ENCODE measurements at regions not wholly inside any gene's neighbourhood (a gene's known extent, or its start where the extent isn't known, plus 50 kb on each side); places are given as distances from the start of the nearest gene placed in this dataset.

DNA sequence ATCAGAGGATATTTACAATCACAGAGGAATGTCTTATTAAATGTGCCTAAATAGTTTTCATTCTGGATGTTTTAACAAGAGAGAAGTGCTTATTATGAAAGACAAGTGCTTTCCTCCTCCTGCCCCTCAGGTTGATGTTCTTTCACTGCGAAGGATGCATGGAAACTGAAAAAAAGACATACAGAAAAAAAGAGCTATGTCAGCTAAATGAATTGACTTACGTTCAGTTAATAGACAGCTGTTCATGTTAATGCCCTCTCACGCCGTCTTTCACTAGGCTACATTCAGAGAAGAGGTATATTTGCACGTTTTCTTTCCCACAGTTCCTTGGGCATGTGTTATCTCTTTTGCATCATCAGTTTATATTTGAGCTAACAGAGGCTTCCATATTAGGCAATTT, 821.8 kb upstream of the PCDH9 start:
- no peak for DNase-seq (ENCODE audit: low read depth, low spot score)

DNA sequence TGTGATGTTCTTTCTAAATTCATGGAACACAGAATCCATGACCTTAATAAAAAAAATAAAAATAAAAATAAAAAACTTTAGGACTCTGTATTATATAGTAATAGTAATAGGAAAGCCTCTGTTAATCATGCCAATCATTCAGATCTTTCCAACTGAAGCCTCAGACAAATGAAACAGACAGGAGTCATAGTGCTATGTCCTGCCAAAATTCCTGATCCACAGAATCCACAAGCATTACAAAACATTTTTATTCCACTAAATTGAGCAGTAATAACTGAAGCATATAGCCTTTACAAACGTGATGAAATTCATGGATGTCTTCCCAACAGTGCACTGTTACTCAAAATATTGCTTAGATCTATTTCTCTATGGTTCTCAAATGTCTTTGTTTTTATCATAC, 820.6 kb upstream of the PCDH9 start:
- no peak for DNase-seq (ENCODE audit: low read depth, low spot score)

DNA sequence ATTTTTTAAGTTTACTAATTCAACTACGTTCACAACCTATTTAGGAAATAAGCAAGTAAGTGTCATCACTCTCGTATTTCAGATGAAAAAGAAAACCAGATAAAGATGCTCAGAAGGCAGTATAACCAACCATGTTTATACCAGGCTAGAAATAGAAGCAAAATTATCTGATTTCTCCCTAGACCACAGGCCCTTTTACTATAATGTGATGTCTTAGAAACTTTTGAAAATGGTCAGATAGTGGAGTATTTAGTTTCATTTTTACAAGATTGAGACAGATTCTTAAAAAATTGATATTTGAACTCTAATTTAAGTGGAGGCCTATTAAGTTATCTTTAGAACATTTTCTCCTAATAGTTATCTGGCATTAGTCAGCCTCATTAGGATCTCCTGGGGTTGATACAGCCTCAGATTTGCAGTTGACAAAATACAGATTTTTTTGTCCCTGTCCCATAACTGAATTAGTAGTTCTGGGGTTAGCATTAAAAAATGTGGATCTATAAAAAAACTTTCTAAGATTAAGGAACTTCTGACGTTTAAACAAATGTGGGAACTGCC, 818.7 kb upstream of the PCDH9 start:
- no peak for DNase-seq (ENCODE audit: low read depth, low spot score)

DNA sequence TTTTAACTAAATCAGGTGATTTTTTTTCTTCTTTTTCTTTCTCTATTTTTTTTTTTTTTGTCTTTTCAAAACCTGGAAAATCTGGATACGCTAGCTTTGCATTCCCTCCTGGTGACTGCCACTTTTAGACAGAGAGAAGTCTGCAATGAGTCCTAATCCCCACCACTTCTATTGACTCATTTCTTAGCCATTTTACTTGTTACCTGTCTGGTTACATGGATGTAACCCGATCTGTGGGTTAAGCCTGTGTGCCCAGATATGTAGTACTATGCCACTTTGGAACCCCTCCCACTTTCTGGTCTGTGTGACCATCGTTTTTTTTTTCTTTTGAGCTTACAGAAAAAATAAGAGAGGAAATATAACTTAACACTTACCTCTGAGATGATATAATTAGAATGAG, 817.8 kb upstream of the PCDH9 start:
- DNase-seq (ENCODE audit: low read depth, low spot score), result no peak

DNA sequence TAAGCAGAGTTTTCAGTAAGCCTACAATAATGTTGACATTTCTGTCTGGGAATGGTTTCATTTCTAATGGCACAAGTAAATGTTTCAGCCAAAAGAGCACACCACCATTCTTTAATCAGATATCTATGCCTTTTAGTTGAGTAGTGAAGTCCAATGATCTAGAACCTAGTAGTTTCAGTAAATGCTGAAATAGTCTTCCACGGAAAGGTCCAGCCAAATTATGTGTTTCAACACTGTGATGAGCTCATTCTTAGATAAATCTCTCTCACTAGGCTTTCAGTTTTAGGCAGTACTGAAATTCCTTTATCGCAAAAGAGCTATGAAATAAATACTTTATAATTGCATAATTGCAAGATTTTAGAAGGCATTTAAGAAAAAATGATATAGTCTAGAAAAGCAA, 816.8 kb upstream of the PCDH9 start:
- no peak for DNase-seq (ENCODE audit: low read depth, low spot score)

- DNase-seq (ENCODE audit: low read depth, low spot score), result no peak
These were observed 800.1 kb upstream of the PCDH9 start for GRCh38 chr13:68030152-68030809.

DNA sequence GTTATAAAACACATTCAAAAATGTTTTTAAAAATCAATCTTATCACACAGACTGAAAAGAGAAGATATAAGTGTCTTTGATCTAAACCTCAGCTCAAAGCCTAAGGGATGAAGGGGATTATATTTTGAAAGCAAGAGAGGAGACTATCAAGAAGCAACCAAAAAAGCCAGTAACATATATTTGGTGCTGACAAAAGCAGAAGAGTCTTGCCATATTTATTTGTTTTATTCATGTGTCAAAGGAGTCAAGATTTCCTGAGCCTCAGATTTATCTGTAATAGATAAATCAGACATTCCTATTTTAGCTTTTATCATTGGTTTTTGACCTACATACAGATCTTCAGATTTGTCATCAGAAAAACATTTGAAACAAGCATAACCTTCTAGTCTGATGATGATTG, 798.6 kb upstream of the PCDH9 start:
- no peak for DNase-seq (ENCODE audit: low read depth, low spot score)

- no peak for DNase-seq (ENCODE audit: low read depth, low spot score)
These were observed 797.2 kb upstream of the PCDH9 start for GRCh38 chr13:68027306-68027705.

- DNase-seq (ENCODE audit: low read depth, low spot score), result no peak
These were observed 795.9 kb upstream of the PCDH9 start for GRCh38 chr13:68026077-68026476.

- DNase-seq (ENCODE audit: low read depth, low spot score), result no peak
These were observed 795.5 kb upstream of the PCDH9 start for GRCh38 chr13:68025604-68026003.

- DNase-seq (ENCODE audit: low read depth, low spot score), result peak; percentile 17
These were observed 793.9 kb upstream of the PCDH9 start for GRCh38 chr13:68023838-68024581.

GRCh38 chr13:68019901-68020300, 789.8 kb upstream of the PCDH9 start:
- DNase-seq (ENCODE audit: low read depth, low spot score), result no peak

GRCh38 chr13:68009546-68009945, 779.4 kb upstream of the PCDH9 start:
- DNase-seq (ENCODE audit: low read depth, low spot score), result no peak

DNA sequence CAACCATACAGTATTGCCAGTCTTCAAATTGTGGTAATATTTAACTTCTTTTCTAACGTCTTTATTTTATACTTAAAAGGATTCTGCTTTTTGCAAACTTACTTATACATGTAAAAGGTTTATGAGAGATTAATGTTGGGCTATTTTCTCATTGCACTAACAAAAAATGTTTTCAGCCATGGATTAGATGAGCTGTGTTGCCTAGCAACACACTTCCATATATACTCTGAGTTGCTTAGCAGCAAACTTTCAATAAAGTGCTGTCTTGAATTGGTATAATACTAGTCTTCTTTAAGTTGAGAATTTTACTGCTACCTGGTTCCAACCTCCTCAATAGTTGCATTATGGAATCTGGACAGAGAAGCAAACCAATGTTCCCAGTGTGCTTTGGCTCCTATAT, 777.4 kb upstream of the PCDH9 start:
- DNase-seq (ENCODE audit: low read depth, low spot score), result no peak

GRCh38 chr13:67996101-67996500, 766.0 kb upstream of the PCDH9 start:
- no peak for DNase-seq (ENCODE audit: low read depth, low spot score)

GRCh38 chr13:67990868-67991267, 760.7 kb upstream of the PCDH9 start:
- no peak for DNase-seq (ENCODE audit: low read depth, low spot score)

- DNase-seq (ENCODE audit: low read depth, low spot score), result no peak
These were observed 756.1 kb upstream of the PCDH9 start for GRCh38 chr13:67986234-67986633.

- no peak for DNase-seq (ENCODE audit: low read depth, low spot score)
These were observed 746.9 kb upstream of the PCDH9 start for GRCh38 chr13:67977066-67977465.

- no peak for DNase-seq (ENCODE audit: low read depth, low spot score)
These were observed 741.2 kb upstream of the PCDH9 start for GRCh38 chr13:67971291-67971690.

DNA sequence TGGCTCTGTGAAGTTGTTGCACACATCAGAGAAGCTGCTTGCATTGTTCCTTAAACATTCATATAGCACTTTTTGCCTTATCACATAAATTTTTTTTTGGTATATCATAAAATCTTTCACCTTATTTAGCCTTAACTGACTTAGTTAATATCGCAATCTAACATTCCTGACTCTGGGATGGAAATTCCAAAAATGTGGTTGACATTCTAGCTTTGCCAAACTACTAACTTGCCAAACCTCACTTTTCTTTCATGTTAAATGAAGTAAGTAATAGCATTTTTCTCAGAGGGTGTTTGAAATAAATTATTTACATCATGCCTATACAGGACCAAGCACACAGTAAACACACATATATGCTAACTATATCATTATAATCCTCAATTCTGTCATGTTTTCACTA, 736.9 kb upstream of the PCDH9 start:
- DNase-seq (ENCODE audit: low read depth, low spot score), result no peak

- no peak for DNase-seq (ENCODE audit: low read depth, low spot score)
These were observed 735.9 kb upstream of the PCDH9 start for GRCh38 chr13:67966065-67966464.

- DNase-seq (ENCODE audit: low read depth, low spot score), result no peak
These were observed 734.9 kb upstream of the PCDH9 start for GRCh38 chr13:67964986-67965385.

DNA sequence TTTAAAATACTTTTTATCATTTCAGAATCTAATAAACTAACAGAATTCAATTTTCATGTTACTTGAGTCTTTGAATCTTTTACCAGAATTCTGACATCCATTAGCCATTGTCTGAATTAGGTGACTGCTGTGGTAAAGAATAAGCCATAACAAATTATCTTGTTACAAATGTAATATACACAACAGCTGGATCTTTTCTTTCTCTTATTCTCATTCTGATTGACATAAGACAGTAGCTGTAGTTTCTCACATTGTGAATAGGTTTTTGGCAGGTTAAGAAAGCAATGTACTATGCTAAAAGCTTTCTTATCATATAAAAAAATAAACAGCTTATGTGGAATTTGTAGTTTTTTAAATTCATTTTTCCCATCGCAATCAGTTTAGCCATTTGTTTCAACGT, 734.0 kb upstream of the PCDH9 start:
- no peak for DNase-seq (ENCODE audit: low read depth, low spot score)
